SKM-1 treated with dmso at 0.1 percent for 144 hours (cell line): ENCODE measurements at regions not wholly inside any gene's neighbourhood (a gene's known extent, or its start where the extent isn't known, plus 50 kb on each side); places are given as distances from the start of the nearest gene placed in this dataset.

ENCODE experiments used
- DNase-seq: peaks from one replicate; lab custom pipeline; 2025; ENCODE audit not compliant: unreplicated experiment; lab: John Stamatoyannopoulos, UW

- no peak for DNase-seq
Measured at GRCh38 chr11:134783234-134783633, 371.2 kb upstream of the B3GAT1 start.

GRCh38 chr11:134781380-134781866, 369.4 kb upstream of the B3GAT1 start:
- no peak for DNase-seq

GRCh38 chr11:134780486-134781147, 368.6 kb upstream of the B3GAT1 start:
- DNase-seq: no peak

GRCh38 chr11:134779179-134779578, 367.1 kb upstream of the B3GAT1 start:
- DNase-seq: no peak

- DNase-seq: no peak
Measured at GRCh38 chr11:134768463-134768862, 356.4 kb upstream of the B3GAT1 start.

GRCh38 chr11:134765565-134765964, 353.5 kb upstream of the B3GAT1 start:
- no peak for DNase-seq

- DNase-seq: no peak
Measured at GRCh38 chr11:134764966-134765365, 352.9 kb upstream of the B3GAT1 start.

GRCh38 chr11:134764367-134764766, 352.3 kb upstream of the B3GAT1 start:
- DNase-seq: no peak

- DNase-seq: no peak
Measured at GRCh38 chr11:134763030-134763388, 351.0 kb upstream of the B3GAT1 start.

GRCh38 chr11:134762248-134763029, 350.4 kb upstream of the B3GAT1 start:
- DNase-seq: no peak

GRCh38 chr11:134761926-134762247, 349.8 kb upstream of the B3GAT1 start:
- DNase-seq: no peak

- DNase-seq: no peak
Measured at GRCh38 chr11:134761386-134761785, 349.3 kb upstream of the B3GAT1 start.

- DNase-seq: no peak
Measured at GRCh38 chr11:134760957-134761356, 348.9 kb upstream of the B3GAT1 start.

- DNase-seq: no peak
Measured at GRCh38 chr11:134760299-134760698, 348.3 kb upstream of the B3GAT1 start.

GRCh38 chr11:134759855-134760254, 347.8 kb upstream of the B3GAT1 start:
- no peak for DNase-seq

- DNase-seq: no peak
Measured at GRCh38 chr11:134759274-134759673, 347.2 kb upstream of the B3GAT1 start.

GRCh38 chr11:134758342-134758931, 346.4 kb upstream of the B3GAT1 start:
- DNase-seq: no peak

- DNase-seq: no peak
Measured at GRCh38 chr11:134757633-134758032, 345.6 kb upstream of the B3GAT1 start.

GRCh38 chr11:134756811-134757540, 344.9 kb upstream of the B3GAT1 start:
- DNase-seq: no peak

GRCh38 chr11:134755535-134755934, 343.5 kb upstream of the B3GAT1 start:
- DNase-seq: no peak

- DNase-seq: no peak
Measured at GRCh38 chr11:134754521-134755198, 342.6 kb upstream of the B3GAT1 start.
